Smooth muscle cell of the brain vasculature (primary cell): ENCODE measurements at regions not wholly inside any gene's neighbourhood (a gene's known extent, or its start where the extent isn't known, plus 50 kb on each side); places are given as distances from the start of the nearest gene placed in this dataset.
"Not testable (repeated sequence)": the region's sequence is repeated elsewhere in the genome, so short reads cannot be mapped to it uniquely, and the experiment has no call there.

Experiments used
- DNase-seq: peaks from one replicate; pipeline ENCODE4 v3.0.0-alpha.2; 2012; ENCODE audit warnings: low read depth, low spot score

DNA sequence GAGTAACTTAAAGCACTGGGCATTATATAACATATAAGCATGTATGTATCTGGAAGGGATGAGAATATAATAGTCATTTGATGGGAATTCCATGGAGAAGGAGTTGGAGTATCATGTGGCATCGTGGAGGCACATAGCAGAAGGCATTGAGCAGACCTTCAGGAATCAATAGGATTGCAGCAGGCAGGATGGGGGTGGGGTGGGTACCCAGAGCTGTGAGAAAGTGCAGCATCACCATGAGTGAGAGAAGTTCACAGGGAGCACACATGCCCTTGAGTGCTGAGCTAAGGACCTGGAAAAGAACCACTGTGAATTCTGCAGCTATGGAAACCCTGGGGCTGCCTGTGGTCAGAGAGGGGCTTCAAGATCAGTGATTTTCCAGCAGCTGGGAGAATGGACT is 57.3 kb downstream of the MED10 start:
- no peak for DNase-seq

DNA sequence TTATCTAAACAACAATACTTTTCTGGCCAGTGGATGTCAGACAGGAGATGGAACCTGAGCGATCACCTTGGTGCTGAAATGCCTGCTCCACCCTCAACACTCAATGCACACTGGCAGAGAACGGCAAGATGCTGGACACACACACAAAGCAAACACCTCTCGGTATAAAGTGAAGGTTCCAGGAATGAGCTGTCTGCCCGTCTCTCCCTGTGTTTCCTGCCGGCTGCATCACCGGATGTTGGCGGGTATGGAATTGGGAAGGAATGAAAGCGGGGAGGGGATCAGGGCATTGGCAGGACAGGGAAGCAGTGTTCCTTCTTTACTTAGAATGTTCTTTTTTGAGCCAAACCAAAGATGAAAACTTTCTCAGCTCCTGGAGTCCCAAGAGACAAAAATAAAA is 59.2 kb downstream of the MED10 start:
- DNase-seq, result no peak

DNA sequence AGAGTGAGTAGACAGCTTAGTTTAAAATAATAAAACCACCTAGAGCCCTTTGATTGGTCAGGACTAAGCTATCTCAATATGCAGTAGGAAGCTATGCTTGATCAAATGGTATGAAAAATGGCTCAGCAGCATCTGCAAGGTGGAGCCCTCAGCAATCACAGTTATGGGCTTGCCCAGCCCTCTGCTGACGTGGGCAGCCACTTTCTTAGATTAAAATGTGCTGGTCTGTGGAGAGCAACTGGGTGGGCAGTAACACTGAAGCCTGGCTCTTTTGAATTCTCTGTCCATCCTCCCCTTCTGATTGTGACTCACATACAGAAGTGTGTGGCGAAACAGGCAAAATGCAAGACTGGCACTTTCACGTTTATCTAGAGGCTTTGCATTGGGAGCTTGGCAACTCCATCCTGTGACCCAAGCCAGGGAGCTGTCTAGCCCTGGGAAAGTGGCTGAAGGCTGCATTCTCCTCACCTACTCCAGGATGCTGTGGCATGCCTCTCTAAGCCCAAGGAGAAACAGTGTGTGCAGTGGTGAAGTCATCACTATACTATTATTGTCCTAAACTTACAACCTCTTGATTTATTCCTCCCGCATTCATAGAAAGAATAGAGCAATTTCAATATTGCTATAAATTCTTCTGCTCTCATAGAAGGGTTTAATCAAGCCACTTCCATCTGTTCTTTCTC is 61.1 kb downstream of the MED10 start:
- no peak for DNase-seq

DNA sequence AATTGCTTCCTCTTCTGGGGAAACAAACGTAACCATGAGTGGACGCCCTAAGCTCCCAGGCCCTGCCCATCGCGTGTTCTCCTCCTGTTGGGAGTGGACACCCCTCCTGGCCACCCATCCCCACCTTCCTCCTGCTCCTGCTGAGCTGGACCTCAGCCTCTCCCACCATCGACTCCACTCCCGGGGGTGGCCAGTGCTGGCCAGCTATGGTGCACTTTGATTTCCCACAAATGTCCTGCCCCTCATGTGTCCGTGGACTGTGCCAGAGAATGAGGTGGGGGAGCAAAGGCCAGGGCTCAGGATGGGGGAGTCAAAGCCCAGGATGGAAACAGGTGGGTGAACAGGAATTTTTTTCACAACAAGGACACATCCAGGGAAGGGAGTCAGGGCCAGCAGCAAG is 62.8 kb downstream of the MED10 start:
- no peak for DNase-seq

DNA sequence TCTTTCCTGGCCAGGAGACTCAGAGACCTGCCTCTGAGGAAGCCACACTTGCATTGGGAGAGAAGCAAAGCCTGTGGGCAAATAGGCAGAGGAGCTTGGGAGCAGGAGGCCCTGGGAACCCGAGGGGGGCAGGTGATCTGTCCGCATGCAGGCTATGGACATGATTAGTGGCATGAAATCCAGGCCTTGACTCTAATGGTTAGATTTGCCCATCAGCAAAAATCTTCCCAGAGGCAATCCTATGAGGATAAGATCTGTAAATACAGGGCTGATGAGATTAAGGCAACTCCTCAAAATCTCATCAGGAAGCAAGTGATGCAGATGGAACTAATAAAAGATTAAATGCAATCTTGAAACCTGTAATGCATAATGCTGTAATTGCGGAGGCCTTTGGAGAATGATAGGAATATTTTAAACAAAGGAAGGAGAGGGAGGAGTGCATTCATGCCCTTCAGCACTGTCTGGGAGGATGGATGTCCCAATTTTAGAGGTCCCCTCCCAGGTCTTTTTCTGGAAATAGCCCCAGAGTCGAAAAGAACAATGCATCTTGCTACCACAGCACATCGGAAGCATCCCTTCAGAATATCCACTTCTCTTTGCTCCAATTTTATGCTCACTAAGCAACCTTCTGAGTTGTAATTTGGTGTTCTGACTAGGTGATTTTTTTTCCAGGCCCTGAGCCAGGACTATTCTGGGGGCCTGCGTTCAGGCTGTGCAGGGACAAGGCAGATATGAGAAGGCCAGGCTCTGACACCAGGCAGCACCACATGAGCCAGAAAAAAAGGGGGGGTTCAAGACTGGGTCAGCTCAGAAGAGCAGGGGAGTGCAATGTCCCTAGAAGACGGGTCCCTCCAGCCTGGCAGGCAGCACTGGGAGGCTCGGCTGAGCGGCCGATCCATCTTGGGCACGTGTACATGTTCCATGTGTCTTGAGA is 66.5 kb downstream of the MED10 start:
- DNase-seq, result no peak

DNA sequence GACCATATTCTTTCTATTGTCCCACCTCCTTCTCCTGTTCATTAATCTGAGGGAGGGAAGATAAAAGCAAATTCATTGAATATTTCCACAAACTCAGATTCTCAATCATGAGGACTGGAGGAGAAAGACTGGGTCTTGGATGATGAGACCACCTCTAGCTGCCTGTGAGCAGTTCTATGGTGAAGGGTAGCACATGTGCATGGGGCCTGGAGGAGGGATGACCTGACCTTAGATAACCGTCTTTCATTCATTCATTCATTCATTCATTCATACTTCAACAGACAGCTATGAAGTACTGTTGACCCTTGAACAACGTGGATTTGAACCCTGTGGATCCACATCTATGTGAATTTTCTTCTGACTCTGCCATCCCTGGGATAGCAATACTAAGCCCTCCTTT is 68.4 kb downstream of the MED10 start:
- DNase-seq, result no peak

DNA sequence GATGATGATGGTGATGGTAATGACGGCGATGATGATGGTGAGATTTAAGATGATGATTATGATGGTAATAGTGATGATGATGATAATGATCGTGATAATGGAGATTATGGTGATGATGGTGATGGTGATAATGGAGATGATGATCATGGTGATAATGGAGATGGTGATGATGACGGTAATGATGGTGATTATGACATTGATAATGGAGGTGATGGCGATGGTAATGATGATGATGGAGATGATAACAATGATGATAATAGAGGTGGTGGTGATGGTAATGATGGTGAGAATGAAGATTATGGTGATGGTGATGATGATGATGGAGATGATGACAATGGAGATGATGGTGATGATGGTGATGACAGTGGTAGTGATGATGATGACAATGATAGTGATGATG is 69.7 kb downstream of the MED10 start:
- DNase-seq, result no peak

DNA sequence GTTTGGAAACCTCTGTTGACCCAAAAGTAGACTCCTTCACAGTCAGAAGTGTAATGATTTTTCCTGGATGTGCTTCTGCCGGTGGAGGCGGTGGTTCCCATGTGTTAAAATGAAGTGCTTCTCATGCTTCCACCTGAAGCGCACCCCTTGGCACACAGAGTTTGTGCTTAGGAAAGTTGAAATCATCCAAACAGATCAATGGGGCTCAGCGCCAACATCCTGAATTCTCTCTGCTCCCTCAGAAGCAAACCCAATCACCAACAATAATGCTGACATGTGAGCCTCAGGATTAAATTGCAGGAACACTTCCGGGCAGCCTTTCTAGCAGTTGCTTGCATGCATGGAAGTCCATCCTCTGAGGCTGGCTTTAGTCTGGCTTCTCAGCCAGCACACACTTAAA is 71.0 kb downstream of the MED10 start:
- no peak for DNase-seq

DNA sequence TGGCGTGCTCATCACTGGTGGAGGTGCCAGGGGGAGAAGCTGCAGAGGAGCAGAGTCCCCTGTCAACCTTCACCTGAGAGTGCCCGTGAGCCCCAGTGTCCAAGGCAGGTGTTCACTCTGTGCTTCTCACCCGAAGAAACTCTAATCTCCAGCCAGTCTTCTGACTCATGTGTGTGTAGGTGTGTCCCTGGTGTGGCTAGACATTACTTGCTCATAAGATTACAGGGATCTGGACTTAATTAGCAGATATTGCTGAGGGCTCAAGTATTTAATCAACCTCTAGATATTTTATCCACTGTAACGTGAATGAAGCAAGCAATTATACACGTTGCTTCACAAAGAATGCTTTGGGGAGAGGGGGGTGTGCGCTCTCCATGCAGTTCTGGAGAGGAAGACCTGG is 72.5 kb downstream of the MED10 start:
- no peak for DNase-seq

DNA sequence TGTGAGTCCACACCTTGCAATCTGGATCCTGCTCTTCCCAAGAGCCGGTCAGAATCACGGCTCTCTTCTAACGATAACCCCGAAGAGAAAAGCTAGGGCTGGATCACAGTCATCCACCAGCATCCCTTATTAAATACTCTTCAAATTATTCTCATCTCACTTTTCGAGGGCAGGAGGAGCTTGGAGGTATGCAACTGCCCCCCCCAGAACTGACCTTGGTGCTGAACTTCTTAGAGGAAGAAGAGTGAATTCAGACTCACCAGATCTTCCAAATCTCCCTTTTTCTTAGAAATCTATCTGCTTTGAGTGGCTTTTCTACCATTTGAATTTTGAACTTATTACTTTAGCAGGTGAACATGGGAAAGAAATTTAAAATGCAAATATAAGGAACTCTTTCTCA is 75.7 kb downstream of the MED10 start:
- no peak for DNase-seq

DNA sequence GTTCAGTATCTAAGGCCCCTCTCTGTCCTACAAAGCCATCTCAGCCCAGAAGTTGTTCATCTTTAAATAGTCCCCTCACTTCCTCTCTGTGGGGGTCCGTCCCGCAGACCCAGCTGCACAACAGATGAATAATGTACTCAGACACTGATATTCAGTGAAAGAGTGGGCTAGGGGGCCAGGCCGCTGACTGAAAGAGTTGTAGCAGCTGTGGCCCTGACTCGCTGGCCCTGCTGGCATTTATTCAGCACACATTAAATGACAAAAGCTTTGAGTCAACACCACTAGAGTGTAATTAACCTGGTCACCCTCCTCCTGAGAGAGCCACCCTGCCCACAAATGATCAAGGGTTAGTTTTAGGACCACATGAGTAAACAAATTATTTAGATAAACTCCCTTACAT is 76.3 kb downstream of the MED10 start:
- no peak for DNase-seq

DNA sequence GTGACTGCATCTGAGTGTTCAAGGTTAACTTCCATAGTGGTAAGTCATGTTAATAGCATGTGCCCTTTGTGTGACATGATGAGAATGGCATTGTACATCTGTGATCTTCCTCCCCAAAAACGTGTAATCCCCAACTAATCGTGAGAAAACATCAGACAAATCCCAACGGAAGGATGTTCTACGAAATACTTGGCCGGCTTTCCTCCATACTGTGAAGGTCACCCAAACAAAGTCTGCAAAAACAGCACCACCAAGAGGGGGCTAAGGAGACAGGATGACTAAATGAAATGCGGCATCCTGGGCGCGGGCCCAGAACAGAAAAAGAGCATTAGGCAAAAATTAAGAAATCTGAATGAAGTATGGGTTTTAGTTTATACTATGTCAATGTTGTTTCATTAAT is 81.8 kb downstream of the MED10 start:
- DNase-seq, result no peak

DNA sequence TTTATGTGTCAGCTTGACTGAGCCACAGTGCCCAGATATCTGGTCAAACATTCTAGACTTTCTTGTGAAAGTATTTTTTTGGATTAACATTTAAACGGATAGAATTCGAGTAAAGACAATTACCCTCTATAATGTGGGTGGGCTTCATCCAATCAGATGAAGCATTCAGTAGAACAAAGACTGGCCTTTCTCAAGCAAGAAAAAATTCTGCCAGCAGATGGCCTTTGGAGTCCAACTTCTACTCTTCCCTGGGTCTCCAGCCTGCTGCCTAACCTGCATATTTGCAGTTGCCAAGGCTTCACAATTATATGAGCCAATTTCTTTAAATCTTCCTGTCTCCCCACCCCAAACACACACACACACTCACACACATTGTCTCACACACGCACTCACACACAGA is 86.4 kb downstream of the MED10 start:
- no peak for DNase-seq

DNA sequence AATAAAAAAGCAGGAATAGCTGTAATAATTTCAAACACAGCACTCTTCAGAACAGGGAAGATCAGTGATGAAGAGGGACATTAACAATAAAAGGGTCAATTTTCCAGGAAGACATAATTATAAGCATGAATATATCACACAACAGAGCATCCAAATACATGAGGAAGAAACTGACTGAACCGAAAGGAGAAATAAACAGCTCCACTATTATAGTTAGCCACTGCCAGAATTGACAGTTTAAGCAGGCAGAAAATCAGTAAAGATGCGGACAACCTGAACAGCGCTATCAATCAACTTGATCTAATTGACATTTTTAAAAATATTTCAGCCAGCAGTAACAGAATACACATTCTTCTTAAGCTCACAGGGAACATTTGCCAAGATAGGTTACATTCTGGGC is 89.1 kb downstream of the MED10 start:
- DNase-seq, result no peak

DNA sequence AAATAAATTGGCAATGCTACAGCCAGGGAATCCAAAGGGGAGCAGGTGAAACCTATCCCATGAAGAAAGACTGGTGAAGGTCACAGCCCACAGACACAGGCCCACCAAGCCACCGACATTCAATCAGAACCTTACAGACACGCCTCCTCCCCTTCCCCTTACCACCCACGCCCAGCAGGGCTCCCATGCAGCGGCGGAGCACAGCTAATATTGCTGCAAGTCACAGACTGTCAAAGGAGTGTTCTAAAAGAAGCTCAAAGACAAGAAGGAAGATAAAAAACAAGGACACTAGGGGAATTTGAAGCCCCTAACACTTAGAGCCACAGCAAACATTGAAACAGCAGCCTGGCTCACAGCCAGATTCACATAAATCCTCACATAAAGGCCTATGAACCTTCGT is 91.2 kb downstream of the MED10 start:
- no peak for DNase-seq

DNA sequence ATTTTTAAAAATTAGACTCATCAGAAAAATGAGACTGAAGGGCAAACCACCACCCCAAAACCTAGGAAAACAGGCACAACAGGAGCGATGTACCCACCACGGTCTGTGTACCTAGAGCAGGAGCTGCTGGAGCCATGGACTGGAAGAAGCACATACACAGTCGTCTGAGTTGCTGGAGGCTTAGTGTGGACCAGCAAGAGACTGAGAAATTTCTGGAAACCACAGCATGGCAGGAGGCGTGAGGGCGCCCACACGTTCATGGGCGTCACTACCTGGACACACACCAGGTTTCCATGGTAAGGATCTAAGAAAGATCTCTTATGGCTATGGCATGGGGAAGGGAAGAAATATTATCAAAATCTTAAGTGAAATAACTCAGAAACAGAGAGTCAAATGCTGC is 91.9 kb downstream of the MED10 start:
- no peak for DNase-seq

DNA sequence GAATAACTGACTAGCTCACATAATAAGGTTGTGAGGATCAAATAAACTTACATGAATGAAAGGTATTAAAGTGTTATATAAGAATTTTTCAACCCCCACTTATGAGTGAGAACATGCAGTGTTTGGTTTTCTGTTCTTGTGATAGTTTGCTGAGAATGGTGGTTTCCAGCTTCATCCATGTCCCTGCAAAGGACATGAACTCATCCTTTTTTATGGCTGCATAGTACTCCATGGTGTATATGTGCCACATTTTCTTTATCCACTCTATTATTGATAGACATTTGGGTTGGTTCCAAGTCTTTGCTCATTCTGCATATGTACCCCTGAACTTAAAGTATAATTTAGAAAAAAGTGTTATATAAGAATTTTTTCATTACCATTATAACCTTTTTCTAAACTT is 93.9 kb downstream of the MED10 start:
- not testable (repeated sequence) for DNase-seq

DNA sequence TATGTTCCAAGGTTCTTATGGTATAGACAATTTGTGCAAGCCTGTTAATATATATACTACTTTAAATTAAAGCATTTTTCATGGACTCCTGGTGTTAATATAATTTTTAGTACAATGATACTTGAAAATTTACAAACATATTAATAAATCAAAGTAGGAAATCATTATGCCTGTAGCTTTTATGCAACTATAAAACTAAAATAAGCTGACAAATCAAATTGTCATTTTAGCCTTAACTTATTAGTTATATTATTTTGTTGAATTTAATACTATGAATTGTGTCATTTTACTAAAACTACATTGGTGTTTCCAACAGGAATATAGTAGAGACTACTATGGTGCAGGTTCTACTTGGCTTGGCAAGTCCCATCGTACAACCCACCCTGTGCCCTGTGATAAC is 96.0 kb downstream of the MED10 start:
- DNase-seq, result no peak

DNA sequence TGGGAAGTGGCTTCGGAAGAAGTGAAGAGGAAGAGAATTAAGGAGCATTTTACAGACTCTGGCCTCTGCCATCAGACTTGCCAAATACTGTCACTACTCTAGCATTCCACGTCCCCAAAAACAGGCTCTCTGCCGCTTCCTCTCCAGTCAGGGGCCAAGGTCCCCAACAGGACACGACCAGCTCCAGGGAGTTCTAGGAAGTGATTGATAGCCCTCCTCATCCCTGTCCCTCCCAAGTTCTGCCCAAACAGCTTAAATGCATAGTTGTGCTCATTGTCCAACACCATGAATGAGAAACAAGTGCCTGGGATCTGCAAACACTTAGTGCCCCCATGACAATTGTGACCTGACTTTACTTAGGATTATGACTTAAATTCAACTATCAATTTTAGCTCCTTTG is 96.5 kb downstream of the MED10 start:
- no peak for DNase-seq

DNA sequence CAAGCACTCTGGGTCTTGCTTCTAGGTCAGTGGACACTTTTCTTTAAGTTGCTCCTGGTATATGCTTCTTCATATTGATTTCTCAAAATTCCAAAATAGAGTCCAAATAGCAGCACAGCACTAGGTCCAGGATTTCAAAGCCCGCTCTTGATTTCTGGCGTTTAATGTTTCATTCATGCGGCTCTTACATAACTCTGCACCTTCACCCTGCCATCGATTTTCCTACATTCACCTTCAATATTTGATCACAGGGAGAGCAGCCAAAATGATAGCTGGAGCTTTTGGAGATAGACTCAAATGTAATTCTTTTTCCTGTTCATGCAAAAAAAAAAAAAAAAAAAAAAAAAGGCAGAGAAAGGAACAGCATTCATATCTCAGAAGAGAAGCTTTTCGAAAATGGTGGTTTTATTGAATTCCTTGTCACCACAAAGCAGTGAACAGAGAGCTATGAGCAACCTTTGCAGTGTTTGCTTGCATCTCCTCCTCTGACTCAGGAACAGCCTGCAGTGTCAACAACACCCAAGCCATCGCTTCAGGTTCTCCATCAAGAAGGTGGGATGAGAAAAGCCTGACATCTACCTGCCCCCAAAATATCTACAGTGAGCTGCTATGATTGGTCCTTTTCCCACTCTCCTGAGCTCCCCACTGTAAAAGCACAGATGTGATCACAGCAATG is 97.8 kb downstream of the MED10 start:
- no peak for DNase-seq

DNA sequence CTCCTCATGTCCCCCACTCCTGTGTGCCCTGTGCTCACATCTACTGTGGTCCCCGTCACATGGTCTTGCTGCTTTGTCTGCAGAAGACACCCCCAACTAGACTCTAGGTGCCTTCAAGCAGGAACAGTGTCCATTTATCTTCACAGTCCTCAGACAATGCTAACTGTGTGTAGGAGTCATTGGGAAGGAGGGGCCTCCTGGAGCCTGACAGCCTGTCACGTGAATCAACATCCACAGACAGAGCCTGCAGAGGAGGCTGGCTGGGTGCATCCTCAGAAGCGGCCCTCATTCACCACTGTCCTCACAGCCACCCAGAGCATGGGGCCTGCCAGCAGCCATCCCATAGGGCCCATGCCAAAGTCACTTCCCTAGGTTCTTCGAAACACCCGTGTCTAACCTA is 98.7 kb downstream of the MED10 start:
- no peak for DNase-seq

DNA sequence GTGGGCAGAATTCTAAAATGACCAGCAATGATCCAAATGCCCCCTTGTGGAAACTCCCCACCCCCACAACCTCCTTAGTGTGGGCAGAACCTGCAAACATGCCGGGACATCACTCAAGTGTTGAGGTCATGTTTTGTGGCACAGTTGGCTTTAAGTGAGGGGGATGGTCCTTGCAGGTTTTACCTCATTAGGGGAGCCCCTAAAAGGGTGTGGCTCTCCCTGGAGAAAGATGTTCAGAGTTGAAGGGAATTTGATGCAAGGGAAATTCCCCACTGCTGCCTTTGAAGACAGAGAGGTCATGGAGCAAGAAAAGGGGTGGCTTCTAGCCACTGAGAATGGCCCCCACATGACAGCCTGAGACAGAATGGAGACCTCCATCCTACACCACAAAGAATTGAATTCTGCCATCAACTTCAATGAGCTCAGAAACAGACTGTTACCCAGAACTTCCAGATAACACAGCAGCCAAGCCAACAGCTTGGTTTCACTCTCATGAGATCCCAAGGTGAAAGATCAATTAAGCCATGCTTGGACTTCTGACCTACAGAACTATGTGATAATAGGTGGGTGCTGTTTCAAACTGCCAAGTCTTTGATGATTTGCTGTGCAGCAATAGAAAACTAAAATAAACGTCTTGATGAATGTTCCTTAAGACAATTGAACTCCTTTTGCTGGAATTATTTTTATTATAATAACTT is 103.4 kb downstream of the MED10 start:
- DNase-seq, result no peak
